LoVo (cell line): ENCODE measurements at regions not wholly inside any gene's neighbourhood (a gene's known extent, or its start where the extent isn't known, plus 50 kb on each side); places are given as distances from the start of the nearest gene placed in this dataset.
"Not testable (repeated sequence)": the region's sequence is repeated elsewhere in the genome, so short reads cannot be mapped to it uniquely, and the experiment has no call there.

Source experiments
- DNase-seq: peaks from one replicate; pipeline ENCODE4 v3.0.0-alpha.2; 2016; ENCODE audit warnings: low spot score

DNA sequence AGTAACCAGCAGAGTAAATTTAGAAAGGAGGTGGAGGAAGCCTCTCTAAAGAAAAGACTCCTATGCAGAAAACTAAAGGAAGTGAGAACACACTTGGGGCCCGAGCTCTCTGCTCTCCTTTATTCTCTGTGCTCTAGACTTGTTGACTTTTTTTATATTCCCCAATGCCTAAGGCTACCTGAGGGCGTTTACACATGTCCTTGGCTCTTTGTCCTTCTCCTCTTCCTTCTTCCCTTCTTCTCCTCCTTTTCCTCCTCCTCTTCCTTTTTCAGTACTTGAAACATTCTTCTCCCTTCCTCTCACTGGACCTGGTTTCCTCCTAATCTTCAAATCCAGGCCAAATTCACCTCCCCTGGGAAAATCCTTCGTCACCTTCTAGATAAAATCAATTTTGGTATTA lies 256.4 kb upstream of the TRPC7 start:
- DNase-seq = no peak

DNA sequence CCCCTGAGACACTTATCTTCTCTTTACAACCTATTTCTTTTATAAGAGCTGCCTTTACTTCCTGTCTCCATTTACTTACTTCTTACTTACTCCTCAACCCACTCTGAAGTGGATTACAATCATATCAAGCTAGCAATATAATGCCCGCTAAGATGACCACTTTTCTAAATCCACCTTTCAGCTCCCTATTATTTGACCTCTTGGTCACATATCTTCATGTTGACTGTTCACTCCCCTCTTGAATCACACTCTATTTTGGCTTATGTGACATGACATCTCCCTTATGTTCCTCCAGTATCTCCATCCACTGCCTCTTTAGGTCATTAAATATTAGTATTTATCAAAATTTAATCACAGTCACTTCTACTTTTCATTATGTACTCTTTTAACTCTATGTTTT lies 255.3 kb upstream of the TRPC7 start:
- no peak for DNase-seq

DNA sequence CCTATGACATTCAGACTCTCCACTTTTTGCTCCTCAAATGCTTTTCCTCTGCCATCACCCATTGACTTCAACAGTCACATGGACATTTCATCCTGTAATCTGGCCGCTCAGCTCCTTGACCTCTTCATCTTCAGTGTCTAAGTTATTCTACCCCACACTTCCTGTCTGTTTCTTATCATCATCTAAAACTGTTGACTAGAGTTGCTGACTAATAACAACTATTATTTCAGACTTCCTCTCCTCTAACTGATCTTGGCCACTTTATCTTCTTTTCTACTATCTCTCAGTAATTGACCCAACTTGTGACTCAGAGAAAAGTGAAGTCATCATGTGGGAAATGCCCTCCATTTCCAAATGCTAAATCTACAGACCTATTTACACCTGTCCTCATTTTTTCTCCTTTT lies 254.7 kb upstream of the TRPC7 start:
- DNase-seq = peak; percentile 58

DNA sequence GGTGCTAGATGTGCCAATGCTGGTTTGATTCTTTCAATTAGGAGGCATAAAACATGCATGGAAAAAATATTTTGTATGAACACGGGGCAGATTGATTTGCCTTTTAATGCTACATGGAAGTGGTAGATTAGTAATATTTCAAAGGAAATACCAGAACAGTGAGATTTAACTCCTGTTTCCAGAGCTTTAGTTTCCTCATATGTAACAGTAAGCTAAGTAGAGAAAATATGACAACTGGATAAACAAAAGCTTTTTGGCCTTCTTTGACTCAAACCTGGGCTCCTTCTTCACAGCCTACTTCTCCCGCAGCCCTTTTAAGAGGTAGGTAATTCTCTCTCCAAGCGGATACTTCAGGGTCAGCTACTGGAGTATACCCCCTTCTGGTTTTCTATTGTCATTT lies 254.2 kb upstream of the TRPC7 start:
- no peak for DNase-seq

DNA sequence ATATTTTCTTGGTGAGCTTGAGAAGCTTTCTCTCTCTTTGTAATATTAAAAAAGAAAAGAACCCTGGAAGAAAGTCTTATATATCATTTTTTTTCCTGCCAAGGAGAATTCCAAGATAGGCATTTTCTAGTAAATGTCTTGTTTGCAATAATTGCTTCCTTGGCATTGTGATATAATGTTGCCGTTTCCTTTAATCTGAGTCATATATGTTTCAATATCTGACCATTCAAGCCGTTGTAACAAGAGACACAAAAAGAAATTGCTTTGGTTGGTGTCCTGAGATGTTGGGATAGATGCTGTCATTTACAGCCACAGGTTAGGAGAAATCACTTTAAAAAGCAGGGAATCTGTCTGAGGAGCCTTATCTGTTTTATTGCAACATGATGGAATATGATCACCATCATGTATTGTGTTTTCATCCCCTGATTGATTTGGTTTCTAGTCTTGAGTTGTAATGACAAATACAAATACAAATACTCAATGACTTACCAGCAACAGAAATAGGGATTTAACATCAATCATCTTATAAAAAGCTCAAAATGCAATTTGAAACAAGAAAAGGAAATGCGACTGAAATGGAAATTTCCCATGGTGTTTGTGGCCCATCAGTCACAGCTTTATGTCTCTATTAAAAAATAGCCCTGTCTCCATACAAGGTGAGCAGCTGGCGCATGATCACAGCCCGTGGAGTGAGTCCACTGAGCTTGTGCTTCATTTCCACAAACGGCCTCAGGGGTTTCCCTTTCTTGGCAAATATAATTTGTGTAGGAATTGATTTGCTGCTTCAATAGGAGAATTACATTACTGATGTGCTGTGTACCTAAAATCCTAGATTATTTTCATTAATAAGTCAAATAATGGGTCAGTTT lies 250.1 kb upstream of the TRPC7 start:
- DNase-seq = no peak

DNA sequence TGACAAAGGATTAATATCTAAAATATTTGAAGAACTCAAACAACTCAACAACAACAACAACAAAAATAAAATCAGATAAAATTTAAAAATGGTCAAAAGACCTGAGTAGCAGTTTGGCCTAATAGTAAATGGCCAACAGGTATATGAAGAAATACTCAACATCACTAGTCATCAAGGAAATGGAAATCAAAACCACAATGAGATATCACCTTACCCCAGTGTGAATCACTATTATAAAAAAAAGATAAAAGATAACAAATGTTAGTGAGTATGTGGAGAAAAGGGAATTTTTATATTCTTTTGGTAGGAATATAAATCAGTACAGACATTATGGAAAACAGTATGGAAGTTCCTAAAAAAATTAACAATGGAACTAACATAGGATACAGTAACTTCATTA lies 247.9 kb upstream of the TRPC7 start:
- peak; percentile 67 for DNase-seq

DNA sequence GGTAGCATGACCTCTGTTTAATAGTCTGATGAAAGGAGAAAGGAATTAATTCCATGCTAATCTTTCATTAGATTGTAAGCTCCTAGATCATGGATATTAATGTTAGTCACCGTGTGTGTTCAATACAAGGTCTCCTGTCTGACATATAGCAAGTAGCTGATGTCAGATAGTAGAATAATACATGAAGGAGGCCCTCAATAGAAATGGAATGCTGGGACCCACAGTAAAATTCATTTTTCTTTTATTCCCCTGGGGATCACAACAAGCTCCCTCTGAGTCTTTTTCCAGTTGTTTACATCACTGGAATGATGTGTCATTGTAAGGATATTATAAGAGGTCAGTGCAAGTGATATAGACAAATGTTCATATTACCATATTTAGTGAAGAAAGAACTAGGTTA lies 240.3 kb upstream of the TRPC7 start:
- no peak for DNase-seq

DNA sequence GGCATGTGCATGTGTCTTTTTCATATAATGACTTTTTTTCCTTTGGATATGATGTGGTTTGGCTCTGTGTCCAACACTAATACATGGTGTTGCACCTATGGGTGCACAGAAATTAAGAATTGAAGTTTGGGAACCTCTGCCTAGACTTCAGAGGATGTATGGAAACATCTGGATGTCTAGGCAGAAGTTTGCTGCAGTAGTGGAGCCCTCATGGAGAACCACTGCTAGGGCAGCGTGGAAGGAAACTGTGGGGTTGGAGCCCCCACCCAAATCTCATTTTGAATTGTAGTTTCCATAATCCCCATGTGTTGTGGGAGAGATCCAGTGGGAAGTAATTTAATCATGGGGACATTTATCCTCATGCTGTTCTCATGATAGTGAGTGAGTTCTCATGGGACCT lies 235.0 kb upstream of the TRPC7 start:
- DNase-seq = no peak

DNA sequence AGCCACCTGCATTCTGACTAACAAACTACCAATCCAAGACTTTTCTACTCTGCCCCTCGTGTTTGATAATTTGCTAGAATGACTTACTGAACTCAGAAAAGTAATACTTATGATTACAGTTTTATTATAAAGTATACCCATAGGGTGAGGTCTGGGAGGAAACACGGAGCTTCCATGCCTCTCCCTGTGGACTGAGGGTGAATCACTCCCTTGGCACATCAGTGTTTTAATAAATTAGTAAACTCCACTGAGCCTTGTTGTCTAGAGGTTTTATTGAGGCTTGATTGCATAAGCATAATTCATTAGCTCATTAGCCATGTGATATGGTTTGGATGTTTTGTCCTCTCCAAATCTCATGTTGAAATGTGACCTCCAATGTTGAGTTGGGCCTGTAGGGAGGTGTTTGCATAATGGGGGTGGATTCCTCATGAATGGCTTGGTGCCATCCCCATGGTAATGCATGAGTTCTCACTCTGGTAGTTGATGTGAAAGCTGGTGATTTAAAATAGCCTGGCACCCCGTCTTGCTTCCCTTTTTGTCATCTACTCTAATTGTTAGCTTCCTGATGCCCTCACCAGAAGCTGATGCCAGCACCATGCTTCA lies 233.6 kb upstream of the TRPC7 start:
- DNase-seq = no peak

DNA sequence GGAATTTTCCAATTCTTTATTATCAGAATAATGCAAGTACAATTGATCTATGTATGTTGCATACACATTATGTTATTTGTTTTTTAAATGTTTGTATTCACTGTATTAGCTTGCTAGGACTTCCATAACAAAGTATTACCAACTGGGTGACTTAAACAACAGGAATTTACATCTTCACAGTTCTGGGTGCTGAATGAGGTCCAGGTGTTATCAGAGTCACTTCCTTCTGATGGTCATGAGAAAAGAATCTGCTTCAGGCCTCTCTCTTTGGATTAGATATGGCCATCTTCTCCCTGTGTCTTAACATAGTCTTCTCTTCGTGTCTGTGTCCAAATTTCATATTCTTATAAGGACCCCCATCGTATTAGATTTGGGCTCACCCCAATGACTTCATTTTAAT lies 229.1 kb upstream of the TRPC7 start:
- DNase-seq = no peak

DNA sequence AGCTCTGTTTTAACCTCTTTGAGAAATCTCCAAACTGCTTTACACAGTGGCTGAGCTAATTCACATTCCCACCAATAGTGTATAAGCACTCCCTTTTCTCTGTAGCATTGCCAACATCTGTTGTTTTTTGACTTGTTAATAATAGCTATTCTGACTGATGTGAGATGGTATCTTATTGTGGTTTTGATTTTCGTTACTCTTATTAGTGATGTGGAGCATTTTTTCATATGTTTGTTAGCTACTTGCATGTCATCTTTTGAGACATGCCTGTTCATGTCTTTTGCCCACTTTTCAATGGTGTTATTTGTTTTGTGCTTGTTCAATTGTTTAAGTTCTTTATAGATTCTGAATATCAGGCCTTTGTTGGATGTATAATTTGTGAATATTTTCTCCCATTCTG lies 225.2 kb upstream of the TRPC7 start:
- DNase-seq = no peak

DNA sequence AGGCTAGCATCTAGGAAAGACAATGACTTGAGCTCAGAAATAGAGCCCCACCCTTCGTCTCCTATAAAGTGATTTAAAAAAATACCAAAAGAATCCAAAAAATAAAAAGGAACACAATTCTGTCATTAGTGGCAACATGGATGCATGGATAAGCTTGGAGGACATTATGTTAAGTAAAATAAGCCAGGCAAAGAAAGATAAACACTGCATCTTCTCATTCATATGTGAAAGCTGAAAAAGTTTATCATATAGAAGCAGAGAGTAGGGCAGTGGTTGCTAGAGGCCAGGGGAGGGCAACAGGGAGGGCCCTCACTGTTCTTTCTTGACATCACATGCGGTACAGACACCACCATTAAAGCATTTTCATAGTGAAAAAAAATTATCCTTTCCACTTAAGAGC lies 220.9 kb upstream of the TRPC7 start:
- DNase-seq = no peak

DNA sequence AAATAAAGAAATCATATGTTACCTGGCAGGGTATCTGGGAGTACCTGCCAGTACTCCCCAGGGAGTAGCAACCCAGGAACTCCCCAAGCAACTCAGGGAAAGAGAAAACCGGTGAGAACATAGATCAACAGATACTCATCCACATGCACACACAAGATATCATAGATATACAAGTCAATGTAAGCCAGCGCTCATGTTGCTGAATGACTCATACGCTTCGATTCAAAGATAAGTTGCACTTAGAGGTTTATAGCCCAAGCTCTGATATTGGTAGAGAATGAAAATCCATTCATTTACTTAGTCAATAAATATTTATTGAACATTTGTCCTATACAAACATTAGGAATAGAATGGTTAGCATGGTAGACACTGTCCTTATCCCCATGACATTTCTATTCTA lies 219.1 kb upstream of the TRPC7 start:
- no peak for DNase-seq

DNA sequence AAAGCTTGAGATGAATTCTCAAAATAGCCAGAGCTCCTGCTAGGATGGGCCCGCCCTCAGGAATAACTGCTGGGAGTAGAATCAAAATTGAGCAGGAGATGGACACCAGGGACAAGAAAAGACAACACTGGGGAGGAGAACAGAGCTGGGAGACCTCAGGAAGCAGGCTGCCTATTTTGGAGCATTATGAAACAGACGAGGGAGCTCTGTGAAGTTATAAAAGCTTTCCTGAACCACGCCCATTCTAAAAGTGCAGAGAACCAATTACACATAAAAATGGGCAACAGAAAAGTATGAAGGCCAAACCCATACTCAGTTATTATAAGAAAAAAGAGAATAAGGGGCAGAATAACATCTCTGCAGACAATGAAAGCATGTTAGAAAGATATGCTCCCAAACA lies 213.9 kb upstream of the TRPC7 start:
- DNase-seq = peak; percentile 20

DNA sequence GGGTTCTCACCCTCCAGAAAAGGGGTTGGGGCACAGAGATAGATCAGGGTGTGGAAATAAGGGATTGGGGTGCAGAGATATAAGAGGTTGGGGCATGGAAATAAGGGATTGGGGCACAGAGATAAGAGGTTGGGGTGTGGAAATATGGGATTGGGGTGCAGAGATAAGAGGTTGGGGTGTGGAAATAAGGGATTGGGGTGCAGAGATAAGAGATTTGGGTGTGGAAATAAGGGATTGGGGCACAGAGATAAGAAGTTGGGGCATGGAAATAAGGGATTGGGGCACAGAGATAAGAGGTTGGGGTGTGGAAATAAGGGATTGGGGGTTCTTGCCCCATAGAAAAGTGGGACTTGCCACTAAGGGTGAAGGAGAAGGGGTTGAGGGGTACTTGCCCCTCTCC lies 204.5 kb upstream of the TRPC7 start:
- not testable (repeated sequence) for DNase-seq

DNA sequence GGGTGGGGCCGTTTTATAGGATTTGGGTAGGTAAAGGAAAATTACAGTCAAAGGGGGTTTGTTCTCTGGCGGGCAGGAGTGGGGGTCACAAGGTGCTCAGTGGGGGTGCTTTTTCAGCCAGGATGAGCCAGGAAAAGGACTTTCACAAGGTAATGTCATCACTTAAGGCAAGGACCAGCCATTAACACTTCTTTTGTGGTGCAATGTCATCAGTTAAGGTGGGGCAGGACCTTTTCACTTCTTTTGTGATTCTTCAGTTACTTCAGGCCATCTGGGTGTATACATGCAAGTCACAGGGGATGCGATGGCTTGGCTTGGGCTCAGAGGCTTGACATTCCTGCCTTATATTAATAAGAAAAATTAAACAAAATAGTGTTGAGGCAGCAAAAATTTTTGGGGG lies 200.1 kb upstream of the TRPC7 start:
- not testable (repeated sequence) for DNase-seq

DNA sequence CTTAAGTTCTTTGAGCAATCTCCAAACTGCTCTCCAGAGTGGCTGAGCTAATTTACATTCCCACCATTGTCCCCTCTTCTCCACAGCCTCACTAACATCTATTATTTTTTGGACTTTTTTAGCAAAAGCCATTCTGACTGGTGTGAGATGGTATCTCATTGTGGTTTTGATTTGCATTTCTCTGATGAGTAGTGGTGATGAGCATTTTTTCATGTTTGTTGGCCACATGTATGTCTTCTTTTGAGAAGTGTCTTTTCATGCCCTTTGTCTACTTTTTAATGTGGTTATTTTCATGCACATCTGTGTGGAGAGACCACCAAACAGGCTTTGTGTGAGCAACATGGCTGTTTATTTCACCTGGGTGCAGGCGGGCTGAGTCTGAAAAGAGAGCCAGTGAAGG lies 199.7 kb upstream of the TRPC7 start:
- not testable (repeated sequence) for DNase-seq

DNA sequence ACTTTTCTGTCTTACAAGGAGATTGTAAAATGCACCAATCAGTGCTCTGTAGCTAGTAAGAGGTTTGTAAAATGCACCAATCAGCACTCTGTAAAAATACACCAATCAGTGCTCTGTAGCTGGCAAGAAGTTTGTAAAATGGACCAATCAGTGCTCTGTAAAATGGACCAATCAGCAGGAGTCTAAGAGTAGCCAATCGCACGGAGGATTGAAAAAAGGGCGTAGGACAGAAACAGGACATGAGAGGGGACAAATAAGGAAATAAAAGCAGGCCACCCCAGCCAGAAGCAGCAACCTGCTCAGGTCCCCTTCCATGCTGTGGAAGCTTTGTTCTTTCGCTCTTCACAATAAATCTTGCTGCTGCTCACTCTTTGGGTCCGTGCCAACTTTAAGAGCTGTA lies 199.1 kb upstream of the TRPC7 start:
- not testable (repeated sequence) for DNase-seq

DNA sequence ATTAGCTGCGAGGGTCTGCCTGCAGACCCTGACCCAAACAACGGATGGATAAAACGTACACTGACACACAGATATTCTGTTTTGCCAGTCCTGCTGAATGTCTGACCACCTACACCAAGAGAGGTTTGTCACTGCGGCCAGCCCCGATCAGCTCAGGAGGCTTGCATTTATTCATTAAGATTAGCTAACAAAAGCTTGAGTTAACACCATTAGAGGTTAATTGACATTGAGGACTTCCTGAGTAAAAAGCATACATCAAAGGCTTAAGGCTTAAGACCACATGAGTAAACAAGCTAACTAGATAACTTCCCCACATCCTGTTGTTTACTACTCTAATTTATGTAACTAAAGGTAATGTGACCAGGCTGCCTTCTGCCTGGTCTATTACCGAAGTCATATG lies 198.1 kb upstream of the TRPC7 start:
- no peak for DNase-seq

DNA sequence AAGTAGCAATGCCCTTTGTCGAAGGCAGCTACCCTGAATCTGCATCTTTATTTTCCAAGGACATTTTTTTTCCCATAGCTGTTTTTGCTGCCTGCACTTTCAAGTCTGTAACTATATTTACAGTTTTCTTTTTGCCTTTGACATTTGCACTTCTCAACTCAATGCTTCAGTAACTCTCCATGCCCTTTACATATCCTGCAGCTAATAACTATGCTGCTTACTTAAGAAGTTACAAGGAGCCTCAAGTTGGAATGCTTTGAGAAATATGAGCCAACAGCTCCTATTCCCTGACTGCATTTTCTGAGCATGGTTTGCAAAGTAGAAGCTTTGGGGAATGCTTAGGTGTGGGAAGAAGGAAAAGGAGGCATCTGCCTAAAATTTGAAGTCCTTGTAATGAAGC lies 194.8 kb upstream of the TRPC7 start:
- no peak for DNase-seq

DNA sequence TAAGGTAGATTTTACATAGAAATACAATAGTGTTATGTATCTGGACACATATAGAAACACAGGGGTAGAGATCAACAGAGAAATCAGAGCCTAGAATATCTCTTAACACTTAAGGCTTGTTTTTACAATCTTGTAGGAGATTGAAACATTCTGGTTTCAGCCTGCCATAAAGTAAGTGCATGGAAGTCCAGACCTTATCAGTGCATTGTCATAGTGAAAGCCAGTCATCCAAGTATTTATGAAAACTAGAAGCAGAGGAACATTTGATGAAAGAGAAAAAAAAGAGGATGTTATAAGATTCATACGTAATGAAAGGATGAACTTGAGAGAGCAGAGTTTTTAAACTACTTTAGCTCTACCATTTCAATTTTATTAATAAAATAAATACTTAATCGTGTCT lies 194.3 kb upstream of the TRPC7 start:
- no peak for DNase-seq

DNA sequence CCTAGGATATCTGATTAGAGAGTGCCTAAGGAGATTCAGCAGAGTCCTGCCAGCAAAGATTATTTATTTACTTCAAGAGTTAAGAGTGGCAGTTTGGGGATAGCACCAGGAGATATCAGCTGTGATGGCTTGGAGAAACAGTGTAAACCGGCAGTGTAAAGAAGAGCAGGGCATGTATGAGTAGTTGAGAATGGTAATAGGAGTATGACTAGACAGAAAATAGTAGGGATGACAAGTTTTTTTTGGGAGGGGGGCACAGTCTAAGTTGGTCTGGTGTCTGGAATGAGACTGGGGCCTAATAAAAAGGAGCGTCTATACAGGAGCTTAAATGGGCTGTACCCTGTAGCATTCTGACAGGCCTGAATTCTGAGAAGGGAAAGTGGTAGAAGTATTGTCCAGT lies 181.8 kb upstream of the TRPC7 start:
- not testable (repeated sequence) for DNase-seq

DNA sequence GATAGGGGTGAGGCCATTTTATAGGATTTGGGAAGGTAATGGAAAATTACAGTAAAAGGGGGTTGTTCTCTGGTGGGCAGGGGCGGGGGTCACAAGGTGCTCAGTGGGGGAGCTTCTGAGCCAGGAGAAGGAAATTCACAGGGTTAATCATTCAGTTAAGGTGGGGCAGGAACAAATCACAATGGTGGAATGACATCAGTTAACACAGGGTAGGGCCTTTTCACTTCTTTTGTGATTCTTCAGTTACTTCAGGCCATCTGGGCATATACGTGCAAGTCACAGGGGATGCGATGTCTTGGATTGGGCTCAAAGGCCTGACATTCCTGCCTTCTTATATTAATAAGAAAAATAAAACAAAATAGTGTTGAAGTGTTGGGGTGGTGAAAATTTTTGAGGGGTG lies 181.1 kb upstream of the TRPC7 start:
- DNase-seq = peak; percentile 30

DNA sequence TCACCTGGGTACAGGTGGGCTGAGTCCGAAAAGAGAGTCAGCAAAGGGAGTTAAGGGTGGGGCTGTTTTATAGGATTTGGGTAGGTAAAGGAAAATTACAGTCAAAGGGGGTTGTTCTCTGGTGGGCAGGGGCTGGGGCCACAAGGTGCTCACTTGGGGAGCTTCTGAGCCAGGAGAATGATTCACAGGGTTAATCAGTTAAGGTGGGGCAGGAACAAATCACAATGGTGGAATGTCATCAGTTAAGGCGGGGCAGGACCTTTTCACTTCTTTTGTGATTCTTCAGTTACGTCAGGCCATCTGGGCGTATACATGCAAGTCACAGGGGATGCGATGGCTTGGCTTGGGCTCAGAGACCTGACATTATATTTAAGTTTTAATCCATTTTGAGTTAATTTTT lies 179.7 kb upstream of the TRPC7 start:
- peak; percentile 74 for DNase-seq
